SU-DHL-6 (cell line): ENCODE measurements at regions not wholly inside any gene's neighbourhood (a gene's known extent, or its start where the extent isn't known, plus 50 kb on each side); places are given as distances from the start of the nearest gene placed in this dataset.
"Not testable (repeated sequence)": the region's sequence is repeated elsewhere in the genome, so short reads cannot be mapped to it uniquely, and the experiment has no call there.

Experiments used
- H2AFZ ChIP-seq: fragments of 200-600 bp; sonication (generic); 2 replicates; pipeline ENCODE4 v1.6.1; 2014; ENCODE audit warnings: low read depth, mild to moderate bottlenecking, moderate library complexity, mixed read lengths, antibody characterized with exemption, low read length; ENCODE audit not compliant: severe bottlenecking
- H3F3A ChIP-seq: fragments of 200-600 bp; shearing (Covaris generic); 2 replicates; pipeline ENCODE4 v1.6.0; 2016; ENCODE audit warnings: antibody characterized with exemption, mild to moderate bottlenecking; ENCODE audit not compliant: insufficient read depth
- H3K27ac ChIP-seq: fragments of 200-600 bp; sonication (generic); 2 replicates; pipeline ENCODE4 v1.5.1; 2016; ENCODE audit warnings: low read depth, mild to moderate bottlenecking, low read length, moderate library complexity, mixed read lengths
- H3K27me3 ChIP-seq: fragments of 200-600 bp; sonication (generic), shearing (Covaris generic); 2 replicates; pipeline ENCODE4 v1.6.0; 2014; ENCODE audit warnings: mild to moderate bottlenecking, low read length
- H3K36me3 ChIP-seq: fragments of 200-600 bp; sonication (generic); 2 replicates; pipeline ENCODE4 v1.6.1; 2014; ENCODE audit warnings: mild to moderate bottlenecking, low read length, mixed read lengths
- H3K4me2 ChIP-seq: fragments of 300-600, 200-600 bp; shearing (Covaris generic), sonication (generic); 2 replicates; pipeline ENCODE4 v1.6.0; 2014; ENCODE audit warnings: low read length, low read depth, mild to moderate bottlenecking; ENCODE audit not compliant: poor library complexity, severe bottlenecking
- H3K4me3 ChIP-seq: fragments of 200-600 bp; sonication (generic); 2 replicates; pipeline ENCODE4 v1.5.1; 2014; ENCODE audit warnings: antibody characterized with exemption, low read length, mild to moderate bottlenecking, mixed read lengths; ENCODE audit not compliant: insufficient read depth, poor library complexity, severe bottlenecking
- H3K79me2 ChIP-seq: fragments of 200-600 bp; sonication (generic); 2 replicates; pipeline ENCODE4 v1.6.1; 2014; ENCODE audit warnings: mild to moderate bottlenecking, low read length, moderate library complexity; ENCODE audit not compliant: insufficient read depth
- H3K9ac ChIP-seq: fragments of 200-600 bp; sonication (generic); 2 replicates; pipeline ENCODE4 v1.7.0; 2014; ENCODE audit warnings: mild to moderate bottlenecking, low read length
- H3K9me2 ChIP-seq: fragments of 200-600 bp; sonication (generic); replicated peaks from 2 replicates; pipeline ENCODE4 v1.6.1; 2014; ENCODE audit warnings: low read length; ENCODE audit not compliant: insufficient read depth
- H3K9me3 ChIP-seq: fragments of 200-600 bp; sonication (generic); 2 replicates; pipeline ENCODE4 v1.6.1; 2014; ENCODE audit warnings: low read length, mixed read lengths; ENCODE audit not compliant: insufficient read depth
- H4K20me1 ChIP-seq: fragments of 200-600 bp; sonication (generic); 2 replicates; pipeline ENCODE4 v1.6.1; 2014; ENCODE audit warnings: low read depth, mild to moderate bottlenecking, antibody characterized with exemption, low read length, moderate library complexity, mixed read lengths
- CTCF ChIP-seq: fragments of 200-600 bp; sonication (generic); IDR thresholded peaks from one replicate; pipeline ENCODE4 v1.5.1; 2017; ENCODE audit warnings: antibody characterized with exemption, mild to moderate bottlenecking, low read length, moderate library complexity; ENCODE audit not compliant: insufficient read depth, poor library complexity, severe bottlenecking
- EZH2phosphoT487 ChIP-seq: fragments of 200-600 bp; sonication (generic), shearing (Covaris generic); conservative IDR thresholded peaks from 2 replicates; pipeline ENCODE4 v1.6.1; 2018; ENCODE audit warnings: mild to moderate bottlenecking, antibody characterized with exemption, low read length, moderate library complexity, mixed read lengths

GRCh38 chr2:39989888-39990287 is 210.8 kb upstream of the THUMPD2 start:
- no peaks in the 10 kb centered on the region for H3K79me2 ChIP-seq
- H2AFZ ChIP-seq = no peak overlapping the region
- H3K36me3 ChIP-seq = no peaks in the 10 kb centered on the region
- no peak overlapping the region for H3K9ac ChIP-seq
- H3K4me3 ChIP-seq = no peak overlapping the region
- H3K27ac ChIP-seq = no peak overlapping the region
- no peaks in the 10 kb centered on the region for H3K9me3 ChIP-seq
- H4K20me1 ChIP-seq = no peaks in the 10 kb centered on the region
- no peak overlapping the region for H3K4me2 ChIP-seq
- no peaks in the 10 kb centered on the region for H3F3A ChIP-seq
- TF ChIP-seq EZH2phosphoT487 (no peak), CTCF (no peak)
- H3K27me3 ChIP-seq = no peaks in the 10 kb centered on the region
- no peaks in the 10 kb centered on the region for H3K9me2 ChIP-seq

GRCh38 chr2:39981883-39982311 is 202.8 kb upstream of the THUMPD2 start:
- Histone ChIP-seq H3K36me3 (no peaks in the 10 kb centered on the region), H3K27me3 (no peaks in the 10 kb centered on the region), H3K4me2 (no peak overlapping the region), H4K20me1 (no peaks in the 10 kb centered on the region), H3K9me2 (no peaks in the 10 kb centered on the region), H3F3A (no peaks in the 10 kb centered on the region), H3K9ac (no peak overlapping the region), H3K79me2 (no peaks in the 10 kb centered on the region), H3K9me3 (no peaks in the 10 kb centered on the region), H2AFZ (no peak overlapping the region), H3K27ac (no peak overlapping the region), H3K4me3 (no peak overlapping the region)
- TF ChIP-seq EZH2phosphoT487 (no peak), CTCF (no peak)

GRCh38 chr2:39975476-39976020 is 196.5 kb upstream of the THUMPD2 start:
- H2AFZ ChIP-seq = no peak overlapping the region
- H4K20me1 ChIP-seq = no peaks in the 10 kb centered on the region
- H3K4me2 ChIP-seq = no peak overlapping the region
- H3K27ac ChIP-seq = no peak overlapping the region
- no peak for TF ChIP-seq CTCF
- H3K9me3 ChIP-seq = no peaks in the 10 kb centered on the region
- no peaks in the 10 kb centered on the region for H3K36me3 ChIP-seq
- no peaks in the 10 kb centered on the region for H3K79me2 ChIP-seq
- H3F3A ChIP-seq = no peaks in the 10 kb centered on the region
- no peaks in the 10 kb centered on the region for H3K9me2 ChIP-seq
- H3K4me3 ChIP-seq = no peak overlapping the region
- H3K27me3 ChIP-seq = no peaks in the 10 kb centered on the region
- H3K9ac ChIP-seq = no peak overlapping the region

GRCh38 chr2:39968037-39968436 is 189.0 kb upstream of the THUMPD2 start:
- Histone ChIP-seq H3K27ac (no peak overlapping the region), H4K20me1 (no peaks in the 10 kb centered on the region), H3K9ac (no peak overlapping the region), H3K9me3 (no peaks in the 10 kb centered on the region), H3K9me2 (no peaks in the 10 kb centered on the region), H3K27me3 (no peaks in the 10 kb centered on the region), H3K4me2 (no peak overlapping the region), H3K36me3 (no peaks in the 10 kb centered on the region), H3K79me2 (no peaks in the 10 kb centered on the region), H3K4me3 (no peak overlapping the region), H3F3A (no peaks in the 10 kb centered on the region), H2AFZ (no peak overlapping the region)
- TF ChIP-seq EZH2phosphoT487 (no peak), CTCF (no peak)

- not testable (repeated sequence) for H3K36me3 ChIP-seq, H2AFZ ChIP-seq, H3K4me3 ChIP-seq, H3K79me2 ChIP-seq, H3K4me2 ChIP-seq, H4K20me1 ChIP-seq, H3K9me2 ChIP-seq, H3K27ac ChIP-seq, H3F3A ChIP-seq, H3K27me3 ChIP-seq, H3K9ac ChIP-seq, H3K9me3 ChIP-seq
Observed at GRCh38 chr2:39960681-39961080, 181.6 kb upstream of the THUMPD2 start.
